Stimulated activated memory B cell treated with anti-CD40 and anti-IgM and Interleukin-4, amounts not matched to agents 10 μg/mL and 1 μg/mL and 100 μg/mL, for 72 hours (primary cell): ENCODE measurements at regions not wholly inside any gene's neighbourhood (a gene's known extent, or its start where the extent isn't known, plus 50 kb on each side); places are given as distances from the start of the nearest gene placed in this dataset.

ENCODE experiments used
- ATAC-seq: fragments of 150-1000 bp; cut with Tn5 transposase; 2 replicates; pipeline ENCODE4 v1.10.0; 2021
- H3K27ac Mint-ChIP-seq: one replicate; pipeline ENCODE4 v1.8.0; 2022; ENCODE audit warnings: mild to moderate bottlenecking, mixed read lengths
- H3K27me3 Mint-ChIP-seq: one replicate; pipeline ENCODE4 v1.8.0; 2022; ENCODE audit warnings: mixed read lengths
- H3K36me3 Mint-ChIP-seq: one replicate; pipeline ENCODE4 v1.8.0; 2022; ENCODE audit warnings: mixed read lengths
- H3K4me1 Mint-ChIP-seq: one replicate; pipeline ENCODE4 v1.8.0; 2022; ENCODE audit warnings: mixed read lengths
- H3K4me3 Mint-ChIP-seq: one replicate; pipeline ENCODE4 v1.8.0; 2022; ENCODE audit warnings: mild to moderate bottlenecking, moderate library complexity, mixed read lengths
- H3K9me3 Mint-ChIP-seq: one replicate; pipeline ENCODE4 v1.8.0; 2022; ENCODE audit warnings: mixed read lengths

GRCh38 chr11:90774727-90775566 lies 552.1 kb upstream of the CHORDC1 start:
- H3K9me3 Mint-ChIP-seq = peaks cover 7% of the 10 kb centered on the region
- H3K4me1 Mint-ChIP-seq = no peaks in the 10 kb centered on the region
- no peak overlapping the region for H3K27ac Mint-ChIP-seq
- H3K36me3 Mint-ChIP-seq = no peaks in the 10 kb centered on the region
- no peak for ATAC-seq
- no peak overlapping the region for H3K4me3 Mint-ChIP-seq
- no peaks in the 10 kb centered on the region for H3K27me3 Mint-ChIP-seq

GRCh38 chr11:90770007-90770406 lies 547.2 kb upstream of the CHORDC1 start:
- H3K9me3 Mint-ChIP-seq = peaks cover 7% of the 10 kb centered on the region
- H3K4me3 Mint-ChIP-seq = no peak overlapping the region
- H3K27me3 Mint-ChIP-seq = no peaks in the 10 kb centered on the region
- H3K4me1 Mint-ChIP-seq = no peaks in the 10 kb centered on the region
- ATAC-seq = no peak
- no peaks in the 10 kb centered on the region for H3K36me3 Mint-ChIP-seq
- H3K27ac Mint-ChIP-seq = no peak overlapping the region

GRCh38 chr11:90766121-90766520 lies 543.3 kb upstream of the CHORDC1 start:
- ATAC-seq = no peak
- no peaks in the 10 kb centered on the region for H3K36me3 Mint-ChIP-seq
- no peaks in the 10 kb centered on the region for H3K4me1 Mint-ChIP-seq
- H3K27ac Mint-ChIP-seq = no peak overlapping the region
- no peak overlapping the region for H3K4me3 Mint-ChIP-seq
- no peaks in the 10 kb centered on the region for H3K27me3 Mint-ChIP-seq
- H3K9me3 Mint-ChIP-seq = peaks cover 4% of the 10 kb centered on the region

GRCh38 chr11:90764691-90765090 lies 541.8 kb upstream of the CHORDC1 start:
- H3K9me3 Mint-ChIP-seq = peaks cover 4% of the 10 kb centered on the region
- H3K36me3 Mint-ChIP-seq = no peaks in the 10 kb centered on the region
- H3K4me3 Mint-ChIP-seq = no peak overlapping the region
- H3K4me1 Mint-ChIP-seq = no peaks in the 10 kb centered on the region
- no peak for ATAC-seq
- no peak overlapping the region for H3K27ac Mint-ChIP-seq
- no peaks in the 10 kb centered on the region for H3K27me3 Mint-ChIP-seq

- Mint-ChIP-seq H3K4me3 (no peak overlapping the region), H3K27me3 (no peaks in the 10 kb centered on the region), H3K36me3 (no peaks in the 10 kb centered on the region), H3K9me3 (no peaks in the 10 kb centered on the region), H3K4me1 (no peaks in the 10 kb centered on the region), H3K27ac (no peak overlapping the region)
- ATAC-seq = no peak
Measured at GRCh38 chr11:90757849-90758494, 535.1 kb upstream of the CHORDC1 start.

- ATAC-seq = no peak
- Mint-ChIP-seq H3K4me3 (no peak overlapping the region), H3K27me3 (no peaks in the 10 kb centered on the region)
Measured at GRCh38 chr11:90756617-90757016, 533.8 kb upstream of the CHORDC1 start.

GRCh38 chr11:90753546-90753945 lies 530.7 kb upstream of the CHORDC1 start:
- no peak for ATAC-seq
- no peaks in the 10 kb centered on the region for H3K36me3 Mint-ChIP-seq

More at GRCh38 chr11:90756617-90757016, 533.8 kb upstream of the CHORDC1 start:
- Mint-ChIP-seq H3K4me1 (no peaks in the 10 kb centered on the region), H3K36me3 (no peaks in the 10 kb centered on the region), H3K9me3 (no peaks in the 10 kb centered on the region), H3K27ac (no peak overlapping the region)

GRCh38 chr11:90747057-90747456 lies 524.2 kb upstream of the CHORDC1 start:
- H3K4me1 Mint-ChIP-seq = no peaks in the 10 kb centered on the region
- no peaks in the 10 kb centered on the region for H3K36me3 Mint-ChIP-seq
- no peak for ATAC-seq
- no peak overlapping the region for H3K4me3 Mint-ChIP-seq
- H3K27ac Mint-ChIP-seq = no peak overlapping the region
- H3K27me3 Mint-ChIP-seq = no peaks in the 10 kb centered on the region
- peaks cover 13% of the 10 kb centered on the region for H3K9me3 Mint-ChIP-seq

More at GRCh38 chr11:90753546-90753945, 530.7 kb upstream of the CHORDC1 start:
- H3K4me3 Mint-ChIP-seq = no peak overlapping the region
- H3K27me3 Mint-ChIP-seq = no peaks in the 10 kb centered on the region
- no peaks in the 10 kb centered on the region for H3K4me1 Mint-ChIP-seq
- H3K27ac Mint-ChIP-seq = no peak overlapping the region
- peaks cover 4% of the 10 kb centered on the region for H3K9me3 Mint-ChIP-seq

- Mint-ChIP-seq H3K36me3 (no peaks in the 10 kb centered on the region), H3K9me3 (peaks cover 14% of the 10 kb centered on the region), H3K4me1 (no peaks in the 10 kb centered on the region), H3K4me3 (no peak overlapping the region), H3K27me3 (no peaks in the 10 kb centered on the region), H3K27ac (no peak overlapping the region)
- no peak for ATAC-seq
Measured at GRCh38 chr11:90744169-90744568, 521.3 kb upstream of the CHORDC1 start.

- H3K4me1 Mint-ChIP-seq = no peaks in the 10 kb centered on the region
- no peak for ATAC-seq
- H3K9me3 Mint-ChIP-seq = peaks cover 4% of the 10 kb centered on the region
- H3K27me3 Mint-ChIP-seq = no peaks in the 10 kb centered on the region
- H3K4me3 Mint-ChIP-seq = no peak overlapping the region
- H3K27ac Mint-ChIP-seq = no peak overlapping the region
- H3K36me3 Mint-ChIP-seq = no peaks in the 10 kb centered on the region
Measured at GRCh38 chr11:90738799-90739198, 516.0 kb upstream of the CHORDC1 start.

GRCh38 chr11:90737444-90738050 lies 514.7 kb upstream of the CHORDC1 start:
- H3K4me3 Mint-ChIP-seq = no peak overlapping the region
- H3K4me1 Mint-ChIP-seq = no peaks in the 10 kb centered on the region
- H3K9me3 Mint-ChIP-seq = peaks cover 3% of the 10 kb centered on the region
- no peaks in the 10 kb centered on the region for H3K27me3 Mint-ChIP-seq
- no peak for ATAC-seq
- H3K36me3 Mint-ChIP-seq = no peaks in the 10 kb centered on the region
- no peak overlapping the region for H3K27ac Mint-ChIP-seq

- Mint-ChIP-seq H3K36me3 (no peaks in the 10 kb centered on the region), H3K27me3 (no peaks in the 10 kb centered on the region), H3K27ac (no peak overlapping the region), H3K9me3 (peaks cover 6% of the 10 kb centered on the region), H3K4me3 (no peak overlapping the region), H3K4me1 (no peaks in the 10 kb centered on the region)
- ATAC-seq = no peak
Measured at GRCh38 chr11:90732486-90732885, 509.6 kb upstream of the CHORDC1 start.

GRCh38 chr11:90723475-90723874 lies 500.6 kb upstream of the CHORDC1 start:
- Mint-ChIP-seq H3K4me1 (no peaks in the 10 kb centered on the region), H3K36me3 (no peaks in the 10 kb centered on the region), H3K4me3 (no peak overlapping the region), H3K9me3 (peaks cover 2% of the 10 kb centered on the region), H3K27me3 (no peaks in the 10 kb centered on the region), H3K27ac (no peak overlapping the region)
- no peak for ATAC-seq

GRCh38 chr11:90722552-90723190 lies 499.8 kb upstream of the CHORDC1 start:
- H3K9me3 Mint-ChIP-seq = peaks cover 2% of the 10 kb centered on the region
- H3K36me3 Mint-ChIP-seq = no peaks in the 10 kb centered on the region
- ATAC-seq = no peak
- H3K4me3 Mint-ChIP-seq = no peak overlapping the region
- H3K4me1 Mint-ChIP-seq = no peaks in the 10 kb centered on the region
- H3K27me3 Mint-ChIP-seq = no peaks in the 10 kb centered on the region
- H3K27ac Mint-ChIP-seq = no peak overlapping the region

GRCh38 chr11:90717522-90717921 lies 494.7 kb upstream of the CHORDC1 start:
- no peak overlapping the region for H3K4me3 Mint-ChIP-seq
- no peak overlapping the region for H3K27ac Mint-ChIP-seq
- peaks cover 21% of the 10 kb centered on the region for H3K9me3 Mint-ChIP-seq
- no peaks in the 10 kb centered on the region for H3K4me1 Mint-ChIP-seq
- ATAC-seq = no peak
- H3K36me3 Mint-ChIP-seq = no peaks in the 10 kb centered on the region
- H3K27me3 Mint-ChIP-seq = no peaks in the 10 kb centered on the region
